NOMO-1 (cell line): ENCODE measurements at regions not wholly inside any gene's neighbourhood (a gene's known extent, or its start where the extent isn't known, plus 50 kb on each side); places are given as distances from the start of the nearest gene placed in this dataset.

Source experiments
- DNase-seq, 2 experiments: peaks; one replicate each; lab custom pipeline; 2025; ENCODE audit not compliant: unreplicated experiment in 2 of 2; lab: John Stamatoyannopoulos, UW

- DNase-seq: no peak
These were observed 126.9 kb downstream of the IPMK start for GRCh38 chr10:58140691-58141347.

- DNase-seq: no peak
These were observed 127.6 kb downstream of the IPMK start for GRCh38 chr10:58140054-58140453.

GRCh38 chr10:58137813-58138212 is 129.9 kb downstream of the IPMK start:
- DNase-seq: no peak

GRCh38 chr10:58115218-58116050 is 152.3 kb downstream of the IPMK start:
- no peak for DNase-seq

GRCh38 chr10:58109731-58110130 is 158.0 kb downstream of the IPMK start:
- no peak for DNase-seq

GRCh38 chr10:58107506-58107905 is 160.2 kb downstream of the IPMK start:
- DNase-seq: no peak

- DNase-seq: no peak
These were observed 161.3 kb downstream of the IPMK start for GRCh38 chr10:58106211-58107035.

GRCh38 chr10:58104351-58104751 is 163.3 kb downstream of the IPMK start:
- no peak for DNase-seq

GRCh38 chr10:58102897-58103296 is 164.8 kb downstream of the IPMK start:
- DNase-seq: no peak

GRCh38 chr10:58101682-58102081 is 166.0 kb downstream of the IPMK start:
- no peak for DNase-seq

GRCh38 chr10:58094985-58095718 is 172.5 kb downstream of the IPMK start:
- no peak for DNase-seq

- DNase-seq: no peak
These were observed 175.8 kb downstream of the IPMK start for GRCh38 chr10:58091886-58092285.

GRCh38 chr10:58089739-58090138 is 178.0 kb downstream of the IPMK start:
- no peak for DNase-seq

- DNase-seq: no peak
These were observed 179.8 kb downstream of the IPMK start for GRCh38 chr10:58087896-58088295.

- no peak for DNase-seq
These were observed 180.9 kb downstream of the IPMK start for GRCh38 chr10:58086763-58087150.

- DNase-seq: no peak
These were observed 181.4 kb downstream of the IPMK start for GRCh38 chr10:58086144-58086762.

GRCh38 chr10:58082248-58082647 is 185.4 kb downstream of the IPMK start:
- DNase-seq: no peak

GRCh38 chr10:58081353-58081752 is 186.3 kb downstream of the IPMK start:
- no peak for DNase-seq

- DNase-seq: no peak
These were observed 188.2 kb downstream of the IPMK start for GRCh38 chr10:58079461-58079860.

GRCh38 chr10:58072634-58073033 is 195.1 kb downstream of the IPMK start:
- no peak for DNase-seq
